Panc1 (cell line): ENCODE measurements at regions not wholly inside any gene's neighbourhood (a gene's known extent, or its start where the extent isn't known, plus 50 kb on each side); places are given as distances from the start of the nearest gene placed in this dataset.

Experiments used
- CTCF ChIP-seq: fragments of 450-650 bp; IDR thresholded peaks from 2 replicates; pipeline ENCODE4 v1.5.1; 2017; ENCODE audit warnings: mild to moderate bottlenecking
- POLR2AphosphoS5 ChIP-seq: IDR thresholded peaks from 2 replicates; pipeline ENCODE4 v1.6.1; 2012; ENCODE audit warnings: mild to moderate bottlenecking, low read depth, low read length, moderate library complexity
- REST ChIP-seq, 2 experiments: IDR thresholded peaks; 2 replicates each; pipeline ENCODE4 v1.6.1; 2011 to 2012; ENCODE audit warnings: low read depth in 2 of 2, control low read depth in 1 of 2, low read length in 1 of 2, mild to moderate bottlenecking in 1 of 2, moderate library complexity in 1 of 2; ENCODE audit not compliant: insufficient read depth in 1 of 2
- SIN3A ChIP-seq: IDR thresholded peaks from 2 replicates; pipeline ENCODE4 v1.6.1; 2012; ENCODE audit warnings: low read depth, mild to moderate bottlenecking, low read length, moderate library complexity, borderline replicate concordance; ENCODE audit not compliant: insufficient read depth

- TF ChIP-seq REST (IDR thresholded peaks at IDR 0.05; ENCODE audit: insufficient read depth in 1 of 2, low read depth in 2 of 2, low read length in 1 of 2), result no peak
- no peak for TF ChIP-seq CTCF
- TF ChIP-seq POLR2AphosphoS5, result no peak
- no peak for TF ChIP-seq SIN3A
Observed at GRCh38 chr12:87127272-87127671, 871.1 kb upstream of the MGAT4C start.
